Endothelial cell (in vitro differentiated cells): ENCODE measurements at regions not wholly inside any gene's neighbourhood (a gene's known extent, or its start where the extent isn't known, plus 50 kb on each side); places are given as distances from the start of the nearest gene placed in this dataset.

Source experiments
- DNase-seq: peaks from one replicate; pipeline ENCODE4 v3.0.0; 2021; ENCODE audit warnings: low spot score
- H3K27ac Mint-ChIP-seq: one replicate; pipeline ENCODE4 v1.8.0; 2021; ENCODE audit warnings: mixed read lengths, inconsistent platforms; ENCODE audit not compliant: unreplicated experiment
- H3K27me3 Mint-ChIP-seq: one replicate; pipeline ENCODE4 v1.8.0; 2021; ENCODE audit warnings: mild to moderate bottlenecking, moderate library complexity, mixed read lengths, inconsistent platforms; ENCODE audit not compliant: unreplicated experiment
- H3K36me3 Mint-ChIP-seq: one replicate; pipeline ENCODE4 v1.8.0; 2021; ENCODE audit warnings: mild to moderate bottlenecking, low read depth, mixed read lengths, inconsistent platforms; ENCODE audit not compliant: unreplicated experiment
- H3K4me1 Mint-ChIP-seq: one replicate; pipeline ENCODE4 v1.8.0; 2021; ENCODE audit warnings: mild to moderate bottlenecking, mixed read lengths, inconsistent platforms; ENCODE audit not compliant: unreplicated experiment
- H3K4me3 Mint-ChIP-seq: one replicate; pipeline ENCODE4 v1.8.0; 2021; ENCODE audit warnings: mild to moderate bottlenecking, mixed read lengths, inconsistent platforms; ENCODE audit not compliant: unreplicated experiment
- H3K9me3 Mint-ChIP-seq: one replicate; pipeline ENCODE4 v1.8.0; 2021; ENCODE audit warnings: mixed read lengths, inconsistent platforms; ENCODE audit not compliant: unreplicated experiment
- CTCF ChIP-seq: fragments of 200-600 bp; sonication (generic); IDR thresholded peaks from one replicate; pipeline ENCODE4 v1.5.0; 2021; ENCODE audit warnings: antibody characterized with exemption; ENCODE audit not compliant: unreplicated experiment

DNA sequence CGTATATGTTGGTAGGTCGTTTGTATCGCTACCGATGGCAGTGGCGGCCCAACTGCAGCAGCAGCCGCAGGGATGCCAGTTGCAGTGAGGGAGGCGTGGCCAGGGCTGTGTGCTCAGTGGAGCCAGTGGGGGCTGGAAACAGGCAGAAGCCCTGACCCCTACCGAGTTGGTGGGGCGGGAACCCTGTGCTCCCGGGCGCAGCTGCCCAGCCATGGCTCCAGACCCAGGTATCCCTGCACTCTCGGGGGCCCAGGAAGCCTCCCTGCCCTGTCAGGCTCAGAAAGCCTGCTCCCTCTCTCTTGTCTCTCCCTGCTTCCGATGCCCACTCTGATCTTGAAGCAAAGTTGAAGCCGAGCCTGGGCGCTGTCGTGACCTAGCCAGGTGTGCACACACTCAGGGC is 78.6 kb upstream of the ITGB1 start:
- Mint-ChIP-seq H3K4me3 (no peak overlapping the region), H3K9me3 (no peaks in the 10 kb centered on the region), H3K27me3 (peaks cover 6% of the 10 kb centered on the region), H3K27ac (no peak overlapping the region), H3K4me1 (peaks cover 2% of the 10 kb centered on the region), H3K36me3 (no peaks in the 10 kb centered on the region)
- TF ChIP-seq CTCF, result no peak
- no peak for DNase-seq

GRCh38 chr10:33035411-33035810 is 77.4 kb upstream of the ITGB1 start:
- H3K36me3 Mint-ChIP-seq, result no peaks in the 10 kb centered on the region
- no peaks in the 10 kb centered on the region for H3K9me3 Mint-ChIP-seq
- no peak overlapping the region for H3K27ac Mint-ChIP-seq
- no peak overlapping the region for H3K4me3 Mint-ChIP-seq
- DNase-seq, result no peak
- no peak for TF ChIP-seq CTCF
- no peaks in the 10 kb centered on the region for H3K4me1 Mint-ChIP-seq
- H3K27me3 Mint-ChIP-seq, result peaks cover 5% of the 10 kb centered on the region

- TF ChIP-seq CTCF, result no peak
- Mint-ChIP-seq H3K36me3 (no peaks in the 10 kb centered on the region), H3K9me3 (no peaks in the 10 kb centered on the region), H3K27me3 (peaks cover 5% of the 10 kb centered on the region), H3K4me3 (no peak overlapping the region), H3K27ac (no peak overlapping the region), H3K4me1 (no peaks in the 10 kb centered on the region)
- DNase-seq, result no peak
Observed at GRCh38 chr10:33034931-33035330, 76.9 kb upstream of the ITGB1 start.

GRCh38 chr10:33032654-33033151 is 74.7 kb upstream of the ITGB1 start:
- TF ChIP-seq CTCF, result no peak
- no peak overlapping the region for H3K4me3 Mint-ChIP-seq
- H3K27ac Mint-ChIP-seq, result no peak overlapping the region
- H3K4me1 Mint-ChIP-seq, result no peaks in the 10 kb centered on the region
- H3K9me3 Mint-ChIP-seq, result no peaks in the 10 kb centered on the region
- peaks cover 7% of the 10 kb centered on the region for H3K27me3 Mint-ChIP-seq
- no peak for DNase-seq
- no peaks in the 10 kb centered on the region for H3K36me3 Mint-ChIP-seq

DNA sequence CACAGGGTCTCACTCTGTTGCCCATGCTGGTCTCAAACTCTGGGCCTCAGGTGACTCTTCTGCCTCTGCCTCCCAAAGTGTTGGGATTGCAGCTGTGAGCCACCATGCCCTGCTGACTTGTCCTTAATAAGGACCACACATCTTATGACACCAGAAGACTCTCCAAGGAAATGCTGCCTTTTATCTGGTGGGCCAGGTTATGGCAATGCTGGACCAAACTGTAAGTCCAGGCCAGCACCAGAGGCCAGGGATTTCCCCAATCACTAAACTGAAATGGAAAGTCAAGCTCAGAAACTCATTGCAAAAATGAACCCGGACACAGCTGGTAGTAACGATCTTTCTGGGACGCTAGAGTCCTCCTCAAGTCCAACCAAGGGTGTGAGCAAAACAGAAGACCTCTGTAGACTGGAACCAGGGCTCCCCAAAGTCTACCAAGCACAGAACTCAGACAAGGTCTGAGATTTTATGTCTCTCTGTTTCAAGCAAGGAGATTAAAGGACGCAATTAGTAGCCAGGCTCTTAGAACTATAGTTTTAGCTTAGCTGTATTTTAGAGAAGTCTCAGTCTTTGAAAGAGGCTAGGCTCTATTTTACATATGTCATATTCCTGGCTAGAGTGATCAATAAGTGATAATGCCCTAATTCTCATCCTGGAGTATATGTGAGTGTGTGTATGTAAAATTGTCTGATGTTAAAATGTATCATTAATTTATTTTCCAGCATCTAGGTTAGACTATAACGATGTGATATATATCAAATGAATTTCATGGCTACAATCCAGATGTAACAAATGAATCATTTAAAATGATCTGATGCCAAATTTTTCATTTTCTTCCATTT is 74.0 kb upstream of the ITGB1 start:
- H3K27ac Mint-ChIP-seq, result no peak overlapping the region
- no peak for DNase-seq

More for the DNA sequence above, 74.0 kb upstream of the ITGB1 start:
- Mint-ChIP-seq H3K9me3 (no peaks in the 10 kb centered on the region), H3K4me1 (no peaks in the 10 kb centered on the region), H3K4me3 (no peak overlapping the region), H3K36me3 (no peaks in the 10 kb centered on the region), H3K27me3 (peaks cover 7% of the 10 kb centered on the region)
- no peak for TF ChIP-seq CTCF
